ENCODE measurements at regions not wholly inside any gene's neighbourhood (a gene's known extent, or its start where the extent isn't known, plus 50 kb on each side); places are given as distances from the start of the nearest gene placed in this dataset.
"Not testable (repeated sequence)": the region's sequence is repeated elsewhere in the genome, so short reads cannot be mapped to it uniquely, and the experiment has no call there.

GRCh38 chr1:223998676-223999455 lies 115.0 kb upstream of the FBXO28 start:
- TF ChIP-seq CTCF, POLR2A (IDR thresholded peaks at IDR 0.05): not testable (repeated sequence)

Measured in tibial nerve (tissue), 3 donors.